ENCODE measurements at regions not wholly inside any gene's neighbourhood (a gene's known extent, or its start where the extent isn't known, plus 50 kb on each side); places are given as distances from the start of the nearest gene placed in this dataset.
A peak's percentile ranks its signal among the peaks of the same experiment; 100 is the strongest.
"Not testable (repeated sequence)": the region's sequence is repeated elsewhere in the genome, so short reads cannot be mapped to it uniquely, and the experiment has no call there.

- DNase-seq (ENCODE audit: low read depth in 2 of 3, low spot score in 2 of 3): peak in 1 of 3 donors; percentile 10
These were observed 415.8 kb upstream of the GRM7 start for GRCh38 chr3:6444888-6445658.

- no peak for DNase-seq (ENCODE audit: low read depth in 2 of 3, low spot score in 2 of 3)
These were observed 413.6 kb upstream of the GRM7 start for GRCh38 chr3:6447166-6447801.

- DNase-seq (ENCODE audit: low read depth in 2 of 3, low spot score in 2 of 3): no peak
These were observed 412.9 kb upstream of the GRM7 start for GRCh38 chr3:6448011-6448410.

GRCh38 chr3:6449099-6449498 lies 411.8 kb upstream of the GRM7 start:
- DNase-seq (ENCODE audit: low read depth in 2 of 3, low spot score in 2 of 3): no peak

- no peak for DNase-seq (ENCODE audit: low read depth in 2 of 3, low spot score in 2 of 3)
These were observed 407.9 kb upstream of the GRM7 start for GRCh38 chr3:6452974-6453373.

- no peak for DNase-seq (ENCODE audit: low read depth in 2 of 3, low spot score in 2 of 3)
These were observed 405.9 kb upstream of the GRM7 start for GRCh38 chr3:6455031-6455430.

GRCh38 chr3:6467186-6467585 lies 393.7 kb upstream of the GRM7 start:
- DNase-seq (ENCODE audit: low read depth in 2 of 3, low spot score in 2 of 3): no peak

- no peak for DNase-seq (ENCODE audit: low read depth in 2 of 3, low spot score in 2 of 3)
These were observed 392.3 kb upstream of the GRM7 start for GRCh38 chr3:6468589-6468988.

GRCh38 chr3:6471744-6472143 lies 389.2 kb upstream of the GRM7 start:
- DNase-seq (ENCODE audit: low read depth in 2 of 3, low spot score in 2 of 3): no peak

GRCh38 chr3:6490487-6491327 lies 370.2 kb upstream of the GRM7 start:
- DNase-seq (ENCODE audit: low read depth in 2 of 3, low spot score in 2 of 3): not testable (repeated sequence)

GRCh38 chr3:6491768-6492167 lies 369.1 kb upstream of the GRM7 start:
- no peak for DNase-seq (ENCODE audit: low read depth in 2 of 3, low spot score in 2 of 3)

GRCh38 chr3:6492306-6492705 lies 368.6 kb upstream of the GRM7 start:
- no peak for DNase-seq (ENCODE audit: low read depth in 2 of 3, low spot score in 2 of 3)

GRCh38 chr3:6498944-6499343 lies 362.0 kb upstream of the GRM7 start:
- not testable (repeated sequence) for DNase-seq (ENCODE audit: low read depth in 2 of 3, low spot score in 2 of 3)

- no peak for DNase-seq (ENCODE audit: low read depth in 2 of 3, low spot score in 2 of 3)
These were observed 356.6 kb upstream of the GRM7 start for GRCh38 chr3:6504347-6504746.

- DNase-seq (ENCODE audit: low read depth in 2 of 3, low spot score in 2 of 3): no peak
These were observed 356.1 kb upstream of the GRM7 start for GRCh38 chr3:6504834-6505233.

- no peak for DNase-seq (ENCODE audit: low read depth in 2 of 3, low spot score in 2 of 3)
These were observed 352.5 kb upstream of the GRM7 start for GRCh38 chr3:6508410-6508759.

- no peak for DNase-seq (ENCODE audit: low read depth in 2 of 3, low spot score in 2 of 3)
These were observed 351.3 kb upstream of the GRM7 start for GRCh38 chr3:6509576-6509975.

GRCh38 chr3:6510713-6511112 lies 350.2 kb upstream of the GRM7 start:
- no peak for DNase-seq (ENCODE audit: low read depth in 2 of 3, low spot score in 2 of 3)

- no peak for DNase-seq (ENCODE audit: low read depth in 2 of 3, low spot score in 2 of 3)
These were observed 348.6 kb upstream of the GRM7 start for GRCh38 chr3:6512172-6512800.

GRCh38 chr3:6516143-6516542 lies 344.8 kb upstream of the GRM7 start:
- DNase-seq (ENCODE audit: low read depth in 2 of 3, low spot score in 2 of 3): no peak

- DNase-seq (ENCODE audit: low read depth in 2 of 3, low spot score in 2 of 3): no peak
These were observed 344.2 kb upstream of the GRM7 start for GRCh38 chr3:6516694-6517093.
